ENCODE measurements at regions not wholly inside any gene's neighbourhood (a gene's known extent, or its start where the extent isn't known, plus 50 kb on each side); places are given as distances from the start of the nearest gene placed in this dataset.

- TF ChIP-seq NR0B2 (CRISPR knock-in tag; IDR thresholded peaks at IDR 0.05): no peak
- TF ChIP-seq ZZZ3 (CRISPR knock-in tag; IDR thresholded peaks at IDR 0.05; ENCODE audit: borderline replicate concordance): no peak
- TF ChIP-seq ELF4 (CRISPR knock-in tag; IDR thresholded peaks at IDR 0.05; ENCODE audit: borderline replicate concordance): no peak
Observed at GRCh38 chr15:94638183-94638582, 406.8 kb downstream of the MCTP2 start (continued).

- no peaks in the 10 kb centered on the region for H3K79me2 ChIP-seq (ENCODE audit: insufficient read depth, low read length)
- DNase-seq (ENCODE audit: low spot score) (no peak), ATAC-seq (no peak), FAIRE-seq (no peak)
- H3K27ac ChIP-seq (ENCODE audit: extremely low read length, insufficient read depth, low read length): no peak overlapping the region
- no peak overlapping the region for H3K4me3 ChIP-seq (replicated peaks in 1 of 3; ENCODE audit: insufficient read depth in 1 of 3, low read depth in 2 of 3, low read length in 3 of 3)
- BruUV-seq (replicated peaks): no TSS peak
- no peak overlapping the region for H2AFZ ChIP-seq (ENCODE audit: low read length)
- H3K9me3 ChIP-seq (ENCODE audit: low read length): no peaks in the 10 kb centered on the region
- in situ Hi-C loops (cut with HindIII; ENCODE audit: extremely low pct_ligation_motif_present, low pct_unique_long_range_greater_than_20kb): no loop called here
- H3K4me1 ChIP-seq (ENCODE audit: insufficient read depth, low read length): no peaks in the 10 kb centered on the region
- H3K36me3 ChIP-seq (replicated peaks in 1 of 2; ENCODE audit: control insufficient read depth in 1 of 2, insufficient read depth in 2 of 2, low read length in 2 of 2): no peaks in the 10 kb centered on the region
- no peak overlapping the region for H3K4me2 ChIP-seq (ENCODE audit: low read depth, low read length)
- no peaks in the 10 kb centered on the region; a peak in 1 of 5 replicates for H3K27me3 ChIP-seq (ENCODE audit: control insufficient read depth in 1 of 2, insufficient read depth in 2 of 2, low read length in 2 of 2)
- CTCF ChIA-PET (ENCODE audit: low intra/inter-chr PET ratio, low total read pairs): no interaction called here
- intact Hi-C loops (cut with micrococcal nuclease; ENCODE audit: unreplicated experiment): no loop called here
- H3K9ac ChIP-seq (ENCODE audit: insufficient read depth, low read depth, low read length): no peak overlapping the region
- no peaks in the 10 kb centered on the region for H4K20me1 ChIP-seq (ENCODE audit: insufficient read depth, low read length)
- WGBS (ENCODE audit: low lambda C conversion rate): 2% methylated on average over 4 of the region's 4 CpGs
- POLR2A ChIA-PET: no interaction called here
- TF ChIP-seq ZNF350 (CRISPR knock-in tag; IDR thresholded peaks at IDR 0.05; ENCODE audit: borderline replicate concordance, low read depth) (no peak), YY1 (IDR thresholded peaks at IDR 0.05; ENCODE audit: insufficient read depth, insufficient replicate concordance, low read depth, low read length) (no peak), ZNF235 (CRISPR knock-in tag; IDR thresholded peaks at IDR 0.05; ENCODE audit: borderline replicate concordance) (no peak), ZNF879 (CRISPR knock-in tag; IDR thresholded peaks at IDR 0.05) (no peak), RNF219 (CRISPR knock-in tag; IDR thresholded peaks at IDR 0.05) (no peak), MED1 (CRISPR knock-in tag; IDR thresholded peaks at IDR 0.05) (no peak), SMAD1 (CRISPR knock-in tag; IDR thresholded peaks at IDR 0.05; ENCODE audit: borderline replicate concordance, low read depth) (no peak), ZNF652 (CRISPR knock-in tag; IDR thresholded peaks at IDR 0.05; ENCODE audit: borderline replicate concordance, low read depth) (no peak), ZNF136 (CRISPR knock-in tag; IDR thresholded peaks at IDR 0.05; ENCODE audit: low read depth) (no peak), ZNF33B (CRISPR knock-in tag; IDR thresholded peaks at IDR 0.05) (no peak), ZFP41 (CRISPR knock-in tag; IDR thresholded peaks at IDR 0.05; ENCODE audit: borderline replicate concordance) (no peak), ARID2 (CRISPR knock-in tag; IDR thresholded peaks at IDR 0.05; ENCODE audit: borderline replicate concordance) (no peak), ZNF609 (CRISPR knock-in tag; IDR thresholded peaks at IDR 0.05; ENCODE audit: borderline replicate concordance) (no peak), ZNF124 (CRISPR knock-in tag; IDR thresholded peaks at IDR 0.05) (no peak), POLR2AphosphoS5 (IDR thresholded peaks at IDR 0.05; ENCODE audit: low read depth, low read length) (no peak)
Observed at GRCh38 chr15:94639701-94640100, 408.3 kb downstream of the MCTP2 start.
